Uterus (tissue), 3 donors: ENCODE measurements at regions not wholly inside any gene's neighbourhood (a gene's known extent, or its start where the extent isn't known, plus 50 kb on each side); places are given as distances from the start of the nearest gene placed in this dataset.

Source experiments
- DNase-seq, 2 donors: peaks; one replicate each; pipeline ENCODE4 v3.0.0-alpha.2; 2019 to 2020
- H3K27ac ChIP-seq, 2 donors: fragments of 200-600 bp; sonication (generic); 1 replicate in 1 of 2; 2 replicates in 1 of 2; pipeline ENCODE4 v1.5.1; 2016 to 2018
- H3K27me3 ChIP-seq, 2 donors: fragments of 200-600 bp; sonication (generic); one replicate each; pipeline ENCODE4 v1.5.1; 2018 to 2019; ENCODE audit warnings: control low read depth in 1 of 2
- H3K36me3 ChIP-seq, 2 donors: fragments of 200-600 bp; sonication (generic); one replicate each; pipeline ENCODE4 v1.5.1; 2019; ENCODE audit warnings: control low read depth in 1 of 2
- H3K4me1 ChIP-seq, 2 donors: fragments of 200-600 bp; sonication (generic); one replicate each; pipeline ENCODE4 v1.5.1; 2018 to 2019; ENCODE audit warnings: control low read depth in 1 of 2
- H3K4me3 ChIP-seq, 2 donors: fragments of 200-600 bp; sonication (generic); 1 replicate in 1 of 2; 2 replicates in 1 of 2; pipeline ENCODE4 v1.5.1; 2018 to 2019; ENCODE audit warnings: mild to moderate bottlenecking in 1 of 2
- H3K9me3 ChIP-seq, 2 donors: fragments of 200-600 bp; sonication (generic); one replicate each; pipeline ENCODE4 v1.5.1; 2019; ENCODE audit warnings: control low read depth in 1 of 2
- POLR2A ChIP-seq, 2 donors: fragments of 450-650 bp; IDR thresholded peaks; one replicate each; pipeline ENCODE4 v1.6.1; 2016; ENCODE audit warnings: antibody characterized with exemption in 2 of 2, mild to moderate bottlenecking in 1 of 2, moderate library complexity in 1 of 2
- intact Hi-C: fragments of 100-400 bp; cut with DNase I; formaldehyde crosslinking; loops from one replicate; pipeline ENCODE4 v1.15.1; 2023; ENCODE audit warnings: low total_unique reads
- TF ChIP-seq, protein P1 (sequence below), 4 experiments: fragments of 200-600 bp in 2 of 4; fragments of 450-650 bp in 2 of 4; sonication (generic) in 2 of 4; IDR thresholded peaks; one replicate each; pipeline ENCODE4 v1.5.1; 2016 to 2019; ENCODE audit warnings: antibody characterized with exemption in 4 of 4, mild to moderate bottlenecking in 2 of 4, moderate library complexity in 1 of 4
- donor health status: DM: yes; HTN: yes; CAD: no.

DNA sequence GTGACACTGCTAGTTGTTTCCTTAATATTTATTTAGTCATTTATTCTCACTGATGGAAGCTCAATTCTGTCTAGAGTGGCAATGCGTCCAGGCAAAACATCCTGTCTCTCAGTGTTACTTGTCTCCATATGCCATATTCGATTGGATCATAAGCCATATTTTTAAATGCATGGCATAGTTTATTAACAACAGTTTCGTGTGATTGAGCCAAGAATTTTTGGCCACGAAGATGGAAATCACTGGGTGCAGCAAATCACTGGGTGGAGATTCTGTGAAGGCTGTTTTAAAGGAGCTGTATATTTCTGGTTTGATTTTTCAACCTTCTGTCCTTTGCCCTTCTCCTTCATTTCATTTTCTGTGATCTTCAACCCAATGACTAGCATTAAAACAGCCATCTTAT, 205.2 kb downstream of the JRKL start:
- intact Hi-C loops: no loop called here
- Histone ChIP-seq H3K27me3 (no peaks in the 10 kb centered on the region), H3K27ac (no peak overlapping the region), H3K4me3 (no peak overlapping the region), H3K4me1 (no peaks in the 10 kb centered on the region), H3K36me3 (no peaks in the 10 kb centered on the region), H3K9me3 (no peaks in the 10 kb centered on the region)
- no peak for DNase-seq
- TF ChIP-seq, protein P1, sequence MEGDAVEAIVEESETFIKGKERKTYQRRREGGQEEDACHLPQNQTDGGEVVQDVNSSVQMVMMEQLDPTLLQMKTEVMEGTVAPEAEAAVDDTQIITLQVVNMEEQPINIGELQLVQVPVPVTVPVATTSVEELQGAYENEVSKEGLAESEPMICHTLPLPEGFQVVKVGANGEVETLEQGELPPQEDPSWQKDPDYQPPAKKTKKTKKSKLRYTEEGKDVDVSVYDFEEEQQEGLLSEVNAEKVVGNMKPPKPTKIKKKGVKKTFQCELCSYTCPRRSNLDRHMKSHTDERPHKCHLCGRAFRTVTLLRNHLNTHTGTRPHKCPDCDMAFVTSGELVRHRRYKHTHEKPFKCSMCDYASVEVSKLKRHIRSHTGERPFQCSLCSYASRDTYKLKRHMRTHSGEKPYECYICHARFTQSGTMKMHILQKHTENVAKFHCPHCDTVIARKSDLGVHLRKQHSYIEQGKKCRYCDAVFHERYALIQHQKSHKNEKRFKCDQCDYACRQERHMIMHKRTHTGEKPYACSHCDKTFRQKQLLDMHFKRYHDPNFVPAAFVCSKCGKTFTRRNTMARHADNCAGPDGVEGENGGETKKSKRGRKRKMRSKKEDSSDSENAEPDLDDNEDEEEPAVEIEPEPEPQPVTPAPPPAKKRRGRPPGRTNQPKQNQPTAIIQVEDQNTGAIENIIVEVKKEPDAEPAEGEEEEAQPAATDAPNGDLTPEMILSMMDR (IDR thresholded peaks at IDR 0.05): no peak
- TF ChIP-seq POLR2A (IDR thresholded peaks at IDR 0.05): no peak

DNA sequence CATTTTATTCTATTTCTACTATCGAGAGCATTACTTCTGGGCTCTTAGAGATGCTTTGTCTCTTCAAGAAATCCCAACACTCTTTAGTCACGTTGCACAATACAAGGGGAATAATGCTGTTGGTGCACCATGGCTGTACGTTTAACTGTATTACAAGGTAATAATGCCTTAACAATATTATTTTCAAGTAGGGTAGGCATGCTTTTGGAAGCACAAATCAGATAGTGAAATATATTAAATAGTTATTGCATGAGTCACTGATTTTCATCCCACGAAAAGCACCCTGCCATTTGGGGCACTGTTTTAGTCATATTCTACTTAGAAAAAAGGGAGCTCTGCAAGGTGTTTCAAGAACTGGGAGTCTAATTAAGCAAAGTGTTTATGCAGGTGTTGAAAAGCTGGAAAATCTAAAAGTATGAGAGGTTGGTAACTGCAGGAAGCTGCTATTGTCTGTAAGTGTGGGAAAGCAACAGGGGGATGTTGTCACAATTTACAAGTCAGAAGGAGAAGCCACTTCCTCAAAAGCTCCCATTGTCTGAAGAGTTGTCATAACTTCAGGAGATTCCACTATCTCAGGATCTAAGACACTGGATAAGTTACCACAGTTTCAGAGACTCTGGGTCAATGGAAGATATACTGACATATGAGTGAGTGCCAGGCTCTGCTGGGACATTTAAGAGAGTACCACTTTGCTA, 218.2 kb downstream of the JRKL start:
- no peak for DNase-seq
- Histone ChIP-seq H3K4me1 (no peaks in the 10 kb centered on the region), H3K4me3 (no peak overlapping the region), H3K27me3 (no peaks in the 10 kb centered on the region), H3K36me3 (no peaks in the 10 kb centered on the region), H3K27ac (no peak overlapping the region), H3K9me3 (no peaks in the 10 kb centered on the region)
- intact Hi-C loops: no loop called here
- TF ChIP-seq, protein P1 (IDR thresholded peaks at IDR 0.05): no peak
- TF ChIP-seq POLR2A (IDR thresholded peaks at IDR 0.05): no peak

DNA sequence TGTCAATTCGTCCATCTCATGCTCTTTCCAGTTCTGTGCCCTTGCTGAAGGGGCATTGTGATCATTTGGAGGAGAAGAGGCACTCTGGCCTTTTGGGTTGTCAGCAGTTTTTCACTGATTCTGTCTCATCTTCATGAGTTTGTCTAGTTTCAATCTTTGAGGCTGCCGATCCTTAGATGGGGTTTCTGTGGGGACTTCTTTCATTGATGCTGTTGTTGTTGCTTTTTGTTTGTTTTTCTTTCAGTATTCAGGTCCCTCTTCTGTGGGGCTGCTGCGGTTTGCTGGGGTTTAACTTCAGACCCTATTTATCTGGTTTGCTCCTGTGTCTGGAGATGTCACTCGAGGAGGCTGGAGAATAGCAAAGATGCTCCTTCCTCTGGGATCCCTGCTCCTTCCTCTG, 224.3 kb downstream of the JRKL start:
- Histone ChIP-seq H3K4me3 (no peak overlapping the region), H3K27ac (no peak overlapping the region), H3K9me3 (no peaks in the 10 kb centered on the region), H3K36me3 (no peaks in the 10 kb centered on the region), H3K27me3 (no peaks in the 10 kb centered on the region), H3K4me1 (no peaks in the 10 kb centered on the region)
- no peak for DNase-seq
- TF ChIP-seq, protein P1 (IDR thresholded peaks at IDR 0.05): no peak
- TF ChIP-seq POLR2A (IDR thresholded peaks at IDR 0.05): no peak
- intact Hi-C loops: no loop called here

DNA sequence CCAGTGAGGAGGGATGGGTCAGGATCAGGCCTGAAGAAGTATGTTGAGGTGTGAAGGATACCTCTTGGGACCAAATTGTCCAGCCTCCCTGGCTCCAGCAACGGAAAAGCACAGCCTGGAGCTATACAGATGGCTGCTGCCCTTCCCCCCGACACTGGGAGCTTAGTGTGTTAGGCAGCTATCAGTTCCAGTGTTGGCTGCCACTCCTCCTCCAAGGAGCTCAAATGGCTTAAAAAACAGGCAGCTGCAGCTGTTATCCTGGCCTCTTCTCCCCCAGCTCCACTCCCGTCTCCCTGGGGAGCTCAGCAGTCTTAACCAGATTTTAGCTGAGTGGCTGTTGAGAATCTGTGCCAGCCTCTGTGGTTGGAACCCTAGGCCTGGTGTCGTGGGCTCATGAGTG, 225.0 kb downstream of the JRKL start:
- intact Hi-C loops: no loop called here
- H3K27ac ChIP-seq: no peak overlapping the region
- H3K27me3 ChIP-seq: no peaks in the 10 kb centered on the region
- DNase-seq: no peak
- H3K4me1 ChIP-seq: no peaks in the 10 kb centered on the region
- H3K4me3 ChIP-seq: no peak overlapping the region
- H3K9me3 ChIP-seq: no peaks in the 10 kb centered on the region
- TF ChIP-seq POLR2A (IDR thresholded peaks at IDR 0.05): no peak
- TF ChIP-seq, protein P1 (IDR thresholded peaks at IDR 0.05): no peak
- H3K36me3 ChIP-seq: no peaks in the 10 kb centered on the region

DNA sequence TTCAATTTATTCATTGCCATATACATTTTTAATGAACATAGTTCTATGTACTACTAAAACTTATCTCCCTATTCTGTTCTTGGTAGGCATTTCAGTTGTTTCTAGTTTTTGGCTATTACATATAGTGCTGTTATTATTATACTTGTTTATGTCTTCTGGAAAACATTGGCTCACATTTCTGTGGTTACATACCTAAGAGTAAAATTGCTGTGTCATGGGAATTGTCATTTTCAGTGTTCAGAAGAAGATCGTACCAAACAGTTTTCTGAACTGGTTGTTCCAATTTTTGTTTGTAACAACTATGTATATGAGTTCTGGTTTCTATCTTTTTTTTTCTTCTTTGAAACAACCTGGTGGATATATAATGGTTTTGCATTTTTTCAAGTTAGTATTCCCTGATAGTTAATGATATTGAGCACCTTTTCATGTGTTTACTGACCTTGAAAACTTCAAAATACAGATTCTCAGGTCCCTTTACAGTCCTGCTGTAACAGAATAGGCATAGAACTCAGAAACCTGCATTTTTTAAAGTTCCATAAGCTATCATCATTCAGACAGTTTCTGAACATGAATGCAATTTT, 230.7 kb downstream of the JRKL start:
- Histone ChIP-seq H3K4me3 (no peak overlapping the region), H3K27me3 (no peaks in the 10 kb centered on the region), H3K36me3 (no peaks in the 10 kb centered on the region), H3K9me3 (no peaks in the 10 kb centered on the region), H3K4me1 (no peaks in the 10 kb centered on the region), H3K27ac (no peak overlapping the region)
- no peak for DNase-seq
- intact Hi-C loops: no loop called here
- no peak for TF ChIP-seq POLR2A (IDR thresholded peaks at IDR 0.05)
- TF ChIP-seq, protein P1 (IDR thresholded peaks at IDR 0.05): no peak
